ENCODE measurements at regions not wholly inside any gene's neighbourhood (a gene's known extent, or its start where the extent isn't known, plus 50 kb on each side); places are given as distances from the start of the nearest gene placed in this dataset.
"Not testable (repeated sequence)": the region's sequence is repeated elsewhere in the genome, so short reads cannot be mapped to it uniquely, and the experiment has no call there.

DNA sequence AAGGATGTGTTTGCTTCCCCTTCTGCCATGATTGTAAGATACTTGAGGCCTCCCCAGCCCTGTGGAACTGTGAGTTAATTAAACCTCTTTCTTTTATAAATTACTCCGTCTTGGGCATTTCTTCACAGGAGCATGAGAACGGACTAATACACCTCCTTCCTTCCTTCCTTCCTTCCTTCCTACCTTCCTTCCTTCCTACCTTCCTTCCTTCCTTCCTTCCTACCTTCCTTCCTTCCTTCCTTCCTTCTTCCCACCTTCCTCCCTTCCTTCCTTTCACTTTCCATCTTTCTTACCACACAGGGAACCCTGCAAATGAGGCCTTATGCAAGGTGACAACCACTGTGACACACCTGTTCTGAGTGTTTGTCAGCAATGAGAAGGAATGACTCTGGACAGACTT lies 141.3 kb upstream of the EXOC2 start:
- no peak for DNase-seq

DNA sequence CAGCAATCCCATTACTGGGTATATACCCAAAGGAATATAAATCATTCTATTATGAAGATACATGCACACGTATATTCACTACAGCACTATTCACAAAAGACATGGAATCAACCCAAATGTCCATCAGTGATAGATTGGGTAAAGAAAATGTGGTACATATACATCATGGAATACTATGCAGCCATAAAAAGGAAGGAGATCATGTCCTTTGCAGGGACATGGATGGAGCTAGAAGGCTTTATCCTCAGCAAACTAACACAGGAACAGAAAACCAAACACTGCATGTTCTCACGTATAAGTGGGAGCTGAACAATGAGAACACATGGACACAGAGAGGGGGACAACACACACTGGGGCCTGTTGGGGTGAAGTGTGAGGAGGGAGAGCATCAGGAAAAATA lies 139.9 kb upstream of the EXOC2 start:
- not testable (repeated sequence) for DNase-seq

DNA sequence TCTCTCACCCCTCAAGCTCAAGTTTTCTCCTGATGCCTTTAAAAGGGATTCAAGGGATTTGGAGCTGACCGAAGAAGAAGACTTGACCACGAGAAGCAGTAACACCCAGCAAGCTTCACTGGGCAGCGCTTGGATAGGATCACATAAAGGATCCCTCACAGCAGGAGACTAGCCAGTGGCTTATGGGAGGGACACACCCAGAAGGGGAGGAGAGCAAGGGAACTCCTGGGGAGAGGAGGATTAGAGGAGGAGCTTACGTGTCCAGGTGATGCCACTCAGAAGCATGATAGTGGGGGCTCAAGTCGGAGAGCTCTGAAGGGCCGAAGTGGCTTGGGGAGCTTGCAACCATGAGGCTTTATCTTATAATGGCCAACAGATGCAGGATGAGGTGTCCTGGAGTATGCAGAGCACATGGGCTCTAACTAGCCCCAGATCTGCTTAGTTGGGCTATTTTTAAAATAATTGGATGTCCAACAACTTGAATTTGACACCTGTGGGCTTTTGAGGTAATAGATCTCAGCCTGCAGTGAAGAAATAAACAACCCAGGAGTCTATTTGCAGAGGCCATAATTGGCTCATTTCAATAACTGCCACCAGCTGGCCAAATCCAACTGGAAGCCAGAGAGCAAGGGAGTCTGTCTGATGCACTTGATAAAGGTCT lies 137.9 kb upstream of the EXOC2 start:
- DNase-seq: no peak

DNA sequence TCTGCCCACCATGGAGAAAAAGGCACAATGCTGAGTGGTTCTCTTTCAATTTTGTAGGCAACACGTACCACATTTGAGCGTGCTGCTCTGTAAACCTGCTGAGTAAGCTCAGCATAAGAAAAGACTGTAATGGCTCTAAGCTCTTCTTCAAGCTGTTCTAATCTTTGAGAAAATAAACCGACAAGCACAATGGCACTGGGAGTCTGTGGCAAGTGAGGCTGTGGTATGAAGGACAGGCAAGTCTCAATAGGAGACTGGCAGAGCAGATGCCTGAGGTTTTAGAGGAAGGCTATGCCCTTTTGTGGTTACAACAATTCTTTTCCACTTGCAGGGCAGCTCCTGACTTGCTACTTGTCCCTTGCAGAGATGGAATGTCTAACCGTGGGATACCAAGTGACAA lies 136.7 kb upstream of the EXOC2 start:
- DNase-seq: no peak

DNA sequence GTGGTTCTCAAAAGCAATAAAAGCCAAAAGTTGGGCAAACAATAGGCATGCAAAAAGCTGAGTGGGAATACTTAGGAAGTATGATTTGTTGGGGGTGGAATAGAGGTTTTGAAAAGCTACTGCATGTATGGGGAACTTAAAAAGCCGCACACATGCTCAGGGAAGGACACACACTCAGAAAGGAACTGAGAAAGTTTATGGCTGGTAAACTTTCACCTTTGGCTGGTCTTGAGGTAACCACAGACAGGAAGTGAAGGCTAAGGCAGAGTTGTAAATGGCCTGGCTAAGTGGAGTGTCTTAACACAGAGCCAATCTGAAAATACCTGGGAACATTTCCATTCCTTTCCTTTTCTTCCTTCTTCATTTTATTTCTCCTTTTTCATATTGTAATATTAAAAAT lies 134.5 kb upstream of the EXOC2 start:
- DNase-seq: no peak

DNA sequence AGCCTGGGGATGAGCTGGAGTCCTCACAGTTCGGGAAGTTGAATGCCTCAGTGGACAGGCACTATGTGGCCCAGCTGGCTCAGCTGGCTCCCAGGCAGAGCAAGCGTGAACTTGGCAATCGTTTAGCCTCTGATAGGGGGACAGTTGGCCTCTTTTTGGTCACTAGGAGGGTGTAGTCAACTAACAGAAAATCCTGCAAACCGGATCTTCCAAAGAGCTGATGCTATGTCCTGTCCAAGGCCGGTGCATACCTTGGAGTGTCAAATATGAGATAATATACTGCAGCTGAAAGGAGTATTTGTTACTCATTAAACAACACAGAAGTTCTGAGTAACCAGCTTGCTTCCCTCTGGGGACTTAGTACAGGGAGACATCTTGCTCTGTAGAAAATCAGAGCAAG lies 126.2 kb upstream of the EXOC2 start:
- no peak for DNase-seq

DNA sequence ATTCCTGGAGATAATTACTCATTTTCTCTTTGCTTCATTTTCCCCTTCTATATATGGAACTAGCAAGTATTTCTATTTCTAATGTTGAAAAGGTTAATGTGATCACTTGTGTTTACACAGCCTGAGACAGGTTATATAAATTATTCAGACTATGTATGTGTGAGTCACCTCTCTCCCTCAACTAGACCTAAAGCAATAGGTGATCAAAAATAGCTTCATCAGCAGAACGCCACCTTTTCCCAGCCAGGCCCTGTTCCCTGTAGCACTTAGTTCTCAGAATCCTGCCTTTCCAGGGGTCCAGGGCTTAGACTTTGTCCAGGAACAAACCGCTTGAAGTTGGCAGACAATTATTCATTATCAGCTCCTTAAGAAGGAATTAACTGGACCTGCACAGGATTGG lies 125.3 kb upstream of the EXOC2 start:
- no peak for DNase-seq

DNA sequence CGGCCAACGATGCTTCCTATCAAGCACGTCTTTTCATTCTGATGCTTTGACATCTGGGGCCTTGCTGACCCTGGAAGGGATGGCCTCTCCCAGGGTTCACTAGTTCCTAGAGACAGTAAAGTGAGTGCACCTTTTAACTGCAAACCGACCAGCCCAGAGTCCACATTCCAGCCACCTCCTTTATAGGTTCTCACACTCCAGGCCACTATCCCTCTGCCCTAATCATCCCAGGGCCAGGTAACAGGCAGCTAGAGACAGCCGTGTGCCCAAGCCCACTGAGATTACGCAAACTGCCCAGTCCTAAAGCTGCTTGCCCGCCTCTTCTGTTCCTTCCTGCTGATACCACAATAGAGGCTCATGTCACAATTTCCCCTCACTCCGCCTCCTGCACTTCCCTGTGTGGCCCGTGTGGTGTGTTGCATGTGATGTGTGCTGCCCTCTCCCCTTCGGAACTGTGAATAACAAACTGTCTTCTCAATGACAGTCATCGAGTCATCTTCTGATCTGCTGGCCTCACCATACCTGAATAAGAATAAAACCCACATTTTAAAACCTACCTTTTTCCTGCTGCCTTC lies 123.7 kb upstream of the EXOC2 start:
- no peak for DNase-seq

DNA sequence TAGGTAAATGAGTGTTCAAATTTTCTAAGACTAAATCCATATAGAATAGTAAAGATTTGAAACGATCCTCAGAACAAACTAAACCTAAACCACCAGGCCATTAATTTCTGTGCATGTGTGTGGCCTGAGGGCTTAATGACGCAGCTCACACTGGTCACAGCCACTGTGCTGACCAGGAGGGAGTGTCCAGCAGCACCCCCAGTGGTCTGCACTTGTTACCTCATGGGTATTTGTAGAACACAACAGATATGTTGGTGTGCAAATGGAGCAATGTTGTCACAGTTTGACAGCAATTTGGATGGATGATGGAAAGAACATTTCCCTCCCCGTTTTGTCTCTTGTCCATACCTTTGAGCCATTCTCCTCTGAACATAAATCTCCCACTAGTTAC lies 122.4 kb upstream of the EXOC2 start:
- DNase-seq: no peak

DNA sequence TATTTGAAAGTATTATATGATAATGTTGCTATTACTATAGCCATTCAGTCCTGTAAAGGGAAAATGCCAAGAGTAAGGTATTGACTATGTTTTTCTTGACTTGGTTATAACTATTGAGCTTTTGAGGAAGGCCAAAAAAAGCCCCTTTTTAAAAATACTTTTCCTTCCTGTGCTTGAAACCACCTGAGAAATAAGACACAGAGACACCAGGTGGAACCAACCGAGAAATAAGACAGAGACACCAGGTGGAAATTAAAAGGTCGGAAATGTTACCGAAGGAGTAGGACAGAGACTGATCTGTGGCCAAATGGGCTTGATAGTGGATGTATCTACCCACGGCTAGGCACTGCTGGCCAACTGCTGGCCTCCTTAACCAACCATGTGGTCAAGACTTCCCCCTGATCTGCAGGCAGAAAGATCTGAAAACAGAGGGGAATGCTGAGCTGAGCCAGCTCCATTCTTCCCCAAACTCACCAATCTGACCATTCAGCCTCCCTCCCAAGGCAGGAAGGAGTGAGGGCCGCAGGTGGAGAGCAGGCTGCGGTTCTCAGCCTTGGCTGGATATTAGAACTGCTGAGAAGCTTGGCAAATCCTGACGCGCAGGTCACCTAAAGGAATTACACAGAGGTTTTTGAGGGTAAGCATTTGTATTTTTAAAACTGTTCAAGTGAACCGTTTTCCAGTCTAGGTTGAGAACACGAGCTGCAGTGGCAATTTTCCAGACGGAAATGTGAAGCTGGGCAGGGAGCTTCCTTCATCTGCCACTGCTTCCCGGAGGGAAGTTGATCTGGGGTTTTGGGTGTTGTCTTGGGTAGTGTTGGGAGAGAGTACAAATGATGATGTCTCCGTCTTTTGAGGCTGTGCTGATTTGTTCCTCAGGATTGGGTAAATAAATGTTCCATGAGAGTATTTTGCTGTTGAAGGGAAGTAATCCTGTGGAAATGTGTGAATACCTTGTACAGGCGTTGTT lies 121.7 kb upstream of the EXOC2 start:
- DNase-seq: no peak

DNA sequence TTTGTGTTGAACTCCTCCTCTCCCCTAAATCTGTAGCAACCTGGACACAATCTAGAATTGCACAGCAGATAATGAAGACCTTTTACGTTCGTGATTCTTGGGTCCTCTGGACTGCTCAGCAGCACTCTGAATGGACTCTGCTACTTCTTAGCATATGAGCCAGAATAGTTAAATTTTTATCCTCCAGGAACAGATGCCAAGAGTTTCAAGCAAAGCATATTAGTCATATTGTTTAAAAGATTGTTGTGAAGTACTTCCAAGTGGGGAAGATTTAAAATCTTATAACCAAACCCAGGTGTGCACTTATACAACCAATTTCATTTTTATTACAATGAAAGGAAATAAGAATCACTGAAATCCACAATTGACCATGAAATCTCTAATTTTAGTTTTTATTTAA lies 118.9 kb upstream of the EXOC2 start:
- DNase-seq: no peak

DNA sequence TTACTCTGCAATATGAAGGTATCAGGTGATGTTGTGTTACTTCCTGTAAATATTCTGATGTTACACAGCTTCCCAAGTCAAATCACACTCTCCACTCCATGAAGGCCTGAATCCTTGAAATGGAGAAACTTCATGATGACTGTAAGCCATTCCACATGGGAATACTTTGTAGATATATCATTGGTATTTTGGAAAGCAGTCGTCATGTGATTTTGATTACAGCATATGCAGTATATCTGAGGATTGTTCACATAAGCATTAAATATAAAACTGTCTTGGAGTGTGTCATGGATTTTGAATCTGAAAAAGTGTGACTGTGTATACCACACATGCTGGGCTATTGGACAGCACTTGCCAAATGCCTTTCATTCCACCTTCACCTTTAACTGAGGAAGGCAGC lies 118.3 kb upstream of the EXOC2 start:
- no peak for DNase-seq

DNA sequence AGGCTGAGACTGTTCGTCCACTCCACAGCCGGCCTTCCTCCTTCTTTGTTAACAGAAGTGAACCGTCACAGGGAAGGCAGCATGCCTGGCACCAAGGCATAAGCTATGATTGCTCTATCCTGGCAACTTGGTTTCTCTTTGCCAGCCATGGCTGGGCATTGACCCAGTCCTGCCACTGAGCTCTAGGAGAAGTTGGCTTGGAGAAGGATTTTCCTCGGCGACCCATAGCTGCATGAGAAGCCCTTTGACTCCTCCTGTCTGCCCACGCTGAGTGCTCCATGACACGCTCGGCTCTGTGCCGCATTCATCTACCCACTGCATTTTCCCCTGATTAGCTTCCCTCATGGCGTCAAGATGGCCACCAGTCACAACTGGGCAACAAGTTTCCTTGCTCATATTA lies 111.8 kb upstream of the EXOC2 start:
- DNase-seq: no peak

DNA sequence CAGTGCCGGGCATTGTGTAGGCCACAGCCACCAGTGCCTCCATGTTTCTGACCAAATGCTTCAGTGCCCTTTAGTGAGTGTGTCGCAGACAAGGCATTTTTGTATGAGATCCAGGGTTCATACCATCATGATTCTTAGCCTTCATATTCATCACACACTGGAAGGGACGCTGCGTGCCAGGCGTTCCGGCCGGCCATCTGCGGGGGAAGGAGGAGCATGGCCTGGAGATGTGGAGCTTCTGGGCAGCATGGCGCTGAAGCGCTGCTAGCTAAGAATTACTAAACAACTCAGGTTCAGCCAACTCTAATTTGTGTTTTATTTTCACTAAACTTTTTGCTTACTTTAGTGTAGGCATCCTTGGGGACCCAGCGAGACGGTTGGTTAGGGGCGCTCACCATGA lies 111.4 kb upstream of the EXOC2 start:
- no peak for DNase-seq

DNA sequence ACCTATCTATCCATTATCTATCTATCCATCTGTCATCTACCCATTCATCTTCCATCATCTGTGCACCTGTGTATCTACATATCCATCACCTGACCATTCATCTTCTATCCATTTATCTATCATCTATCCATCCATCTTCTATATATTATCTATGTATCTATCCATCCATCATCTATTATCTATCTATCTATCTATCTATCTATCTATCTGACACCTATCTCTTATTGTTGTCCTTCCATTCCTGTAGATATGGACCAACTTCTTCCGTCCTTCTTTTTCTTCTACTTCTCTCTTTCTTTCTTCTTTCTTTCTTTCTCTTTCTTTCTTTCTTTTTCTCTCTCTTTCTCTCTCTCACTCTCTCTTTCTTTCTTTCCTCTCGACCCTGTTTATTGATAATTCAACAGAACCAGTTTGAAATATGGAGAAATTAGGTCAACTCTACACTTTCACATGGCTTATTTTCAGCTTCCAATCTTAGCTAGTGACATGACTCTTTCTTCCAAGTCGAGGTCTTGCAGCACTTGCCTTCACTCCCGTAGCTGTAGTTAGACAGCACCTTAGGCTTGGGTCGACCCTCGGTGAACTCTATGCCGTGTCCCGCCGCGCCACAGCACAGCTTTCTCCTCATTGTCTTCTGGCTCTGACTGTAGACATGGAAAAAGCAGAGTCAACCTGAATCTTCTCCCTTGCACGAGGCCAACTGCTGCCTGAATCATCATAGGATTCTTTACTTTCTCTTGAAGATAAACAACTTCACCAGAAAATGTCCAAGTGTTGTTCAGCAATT lies 110.4 kb upstream of the EXOC2 start:
- DNase-seq: no peak

DNA sequence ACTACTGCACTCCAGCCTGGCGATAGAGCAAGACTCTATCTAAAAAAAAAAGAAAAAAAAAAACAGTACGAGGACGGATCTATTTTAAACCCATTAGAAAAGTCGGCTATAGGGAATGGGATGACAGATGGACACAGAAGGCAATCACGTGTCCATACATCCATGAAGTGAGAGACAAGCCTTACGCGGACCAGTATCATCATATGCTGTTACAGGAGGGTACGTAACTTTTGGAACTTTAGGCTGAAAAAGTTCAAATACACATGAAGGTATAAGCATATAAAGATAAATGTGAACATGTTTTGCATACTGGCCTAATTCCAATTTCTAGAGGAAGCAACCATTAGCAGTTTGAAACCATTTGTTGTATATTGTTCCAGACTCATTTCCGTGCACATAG lies 109.8 kb upstream of the EXOC2 start:
- no peak for DNase-seq

DNA sequence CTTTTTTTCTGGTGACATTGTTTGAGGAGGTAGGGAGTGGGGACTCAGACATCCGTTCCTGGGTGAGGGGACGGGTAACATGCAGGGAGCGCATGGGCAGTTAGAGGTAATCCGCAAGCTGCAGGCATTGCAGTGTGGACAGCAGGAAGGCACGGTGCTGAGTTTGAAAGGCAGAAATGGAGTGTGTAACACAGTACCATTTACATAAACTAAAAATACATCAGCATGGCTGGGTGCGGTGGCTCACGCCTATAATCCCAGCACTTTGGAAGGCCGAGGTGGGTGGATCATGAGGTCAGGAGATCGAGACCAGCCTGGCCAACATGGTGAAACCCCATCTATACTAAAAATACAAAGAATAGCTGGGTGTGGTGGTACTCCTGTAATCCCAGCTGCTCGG lies 109.3 kb upstream of the EXOC2 start:
- not testable (repeated sequence) for DNase-seq

DNA sequence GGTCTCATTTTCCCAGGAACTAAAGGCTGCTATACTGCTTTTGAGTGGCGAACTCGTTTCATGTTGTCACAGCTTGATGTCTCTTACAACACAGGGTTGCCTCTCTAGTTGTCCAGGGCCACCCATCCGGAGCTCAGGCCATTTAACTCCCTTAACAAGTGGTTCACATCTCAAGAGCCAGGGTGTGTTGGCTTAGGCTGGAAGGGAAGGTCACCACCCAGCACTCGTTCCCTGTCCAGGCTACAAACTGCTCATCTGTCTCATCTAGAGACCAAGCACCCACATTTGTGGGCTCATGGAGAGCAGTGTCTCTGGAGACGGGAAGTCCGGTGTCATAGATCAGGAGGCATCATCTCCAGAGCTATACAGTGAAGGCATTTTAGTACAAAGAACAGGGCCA lies 106.8 kb upstream of the EXOC2 start:
- DNase-seq: no peak

DNA sequence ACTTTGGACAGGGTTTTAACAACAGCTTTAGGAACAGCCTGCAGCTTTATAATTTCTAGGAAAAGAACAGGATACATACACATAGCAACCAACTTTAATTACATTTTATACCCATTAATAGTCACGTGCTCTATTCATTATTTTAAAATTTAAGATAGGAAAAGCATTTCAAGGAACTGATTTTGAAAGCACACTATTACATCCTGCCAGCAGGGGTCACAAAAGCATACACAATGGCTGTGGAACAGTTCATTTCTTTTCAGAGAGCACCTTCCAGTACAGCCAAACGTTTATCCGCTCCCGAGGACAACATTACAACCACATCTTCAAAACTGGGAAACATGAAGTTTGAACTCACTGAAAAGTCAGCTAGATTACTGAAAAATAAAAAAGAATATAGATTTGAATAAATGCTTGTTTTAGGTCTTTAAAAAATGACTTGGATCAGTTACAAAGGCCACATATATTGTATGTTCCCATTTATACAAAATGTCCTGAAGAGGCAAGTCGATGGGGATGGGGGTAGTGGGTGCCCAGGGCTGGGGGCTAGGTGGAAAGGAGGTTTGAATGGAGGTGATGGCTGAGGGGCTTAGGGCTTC lies 104.6 kb upstream of the EXOC2 start:
- peak; percentile 52 for DNase-seq

DNA sequence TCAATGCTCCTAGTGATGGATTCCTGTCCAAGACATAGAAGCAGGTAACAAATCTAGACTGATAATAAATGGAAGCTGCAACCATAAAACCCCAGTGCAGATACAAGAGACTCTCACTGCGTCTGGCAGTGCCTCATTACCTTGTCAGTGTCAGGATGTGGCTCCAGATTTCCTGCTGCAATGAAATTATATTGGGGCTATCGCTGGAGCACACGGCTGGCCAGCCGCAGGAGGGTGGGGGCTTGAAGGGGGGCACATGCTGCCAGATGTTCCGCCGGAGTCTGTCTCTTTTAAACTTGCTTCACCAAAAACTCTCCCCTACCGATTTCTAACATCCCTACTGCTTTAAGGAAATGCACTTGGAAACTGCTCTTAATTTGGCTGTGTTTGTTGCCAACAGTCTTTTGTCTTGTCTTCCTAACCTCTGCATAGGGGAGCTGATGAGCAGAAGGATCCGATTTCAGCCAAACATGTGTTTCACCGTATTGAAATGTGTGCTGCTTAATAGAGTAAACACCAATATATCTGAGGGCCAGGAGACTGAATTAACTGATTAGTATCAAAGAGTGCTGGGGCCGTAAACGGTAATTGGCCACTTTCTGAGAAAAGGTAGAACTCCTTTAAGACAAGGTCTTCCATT lies 102.2 kb upstream of the EXOC2 start:
- DNase-seq: peak; percentile 43

DNA sequence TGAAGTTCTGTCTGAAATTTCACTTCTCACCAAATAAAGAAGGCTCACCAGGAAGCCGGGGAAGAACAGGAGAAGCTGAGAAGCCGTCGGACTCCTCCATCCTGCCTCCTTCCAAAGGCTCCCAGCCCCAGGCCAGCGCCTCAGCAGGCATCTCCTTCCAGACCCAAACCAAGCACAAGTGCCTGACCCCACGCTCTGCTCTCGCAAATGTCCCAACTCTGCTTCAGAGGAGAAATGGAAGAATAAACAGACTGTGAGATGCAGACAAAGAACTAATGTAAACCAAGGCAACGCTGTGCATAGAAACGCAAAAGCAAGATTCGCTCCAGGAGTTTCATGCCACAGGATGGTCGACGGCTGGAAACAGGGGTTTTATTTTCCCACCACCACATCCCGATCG lies 100.3 kb upstream of the EXOC2 start:
- no peak for DNase-seq

DNA sequence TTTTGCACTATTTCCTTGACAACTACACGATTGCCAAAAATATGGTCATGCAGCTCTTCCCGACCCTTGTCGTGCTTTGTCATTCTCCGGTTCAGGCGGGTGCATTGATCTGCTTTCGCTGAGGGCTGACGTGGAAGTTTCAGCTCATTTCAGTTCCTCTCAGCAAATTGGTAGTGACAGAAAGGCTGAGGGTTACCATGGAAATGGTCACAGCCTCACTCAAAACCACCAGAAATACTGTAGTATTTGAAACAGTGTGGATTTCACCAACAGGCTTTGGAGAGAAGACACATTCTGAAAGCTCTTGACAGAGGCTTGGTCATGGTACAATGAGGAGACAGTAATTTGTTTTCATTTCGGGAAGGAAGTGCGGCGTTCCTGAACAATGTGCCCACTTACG lies 99.7 kb upstream of the EXOC2 start:
- DNase-seq: no peak

All from NCI-H1105 (cell line).